ENCODE measurements at regions not wholly inside any gene's neighbourhood (a gene's known extent, or its start where the extent isn't known, plus 50 kb on each side); places are given as distances from the start of the nearest gene placed in this dataset.

DNA sequence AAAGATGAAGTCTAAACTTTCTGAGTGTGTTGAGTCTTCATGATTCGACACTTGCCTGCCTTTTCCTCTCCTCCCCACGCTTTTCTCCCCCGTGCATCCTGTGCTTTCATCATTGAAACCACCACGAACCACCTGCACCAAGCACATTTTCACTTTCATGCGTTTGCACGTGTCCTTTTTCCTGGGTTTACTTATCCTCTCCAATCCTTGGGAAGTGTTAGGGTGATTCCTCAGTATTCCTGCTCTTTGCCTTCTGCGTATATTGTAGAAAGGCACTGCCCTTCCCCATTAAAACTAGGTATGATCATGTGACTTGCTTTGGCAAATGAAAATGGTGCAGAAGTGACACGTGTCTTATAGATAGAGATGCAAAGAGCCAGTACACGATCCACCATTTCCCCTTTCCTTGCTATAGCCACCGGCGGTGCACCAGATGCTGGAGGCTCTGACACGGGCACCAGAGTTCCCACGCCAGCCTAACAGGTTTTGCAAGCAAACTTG is 106.6 kb downstream of the BRMS1L start:
- Histone ChIP-seq H3K27me3 (ENCODE audit: insufficient read depth, low read length) (no peaks in the 10 kb centered on the region), H4K20me1 (ENCODE audit: insufficient read depth, low read length) (no peaks in the 10 kb centered on the region), H3K79me2 (ENCODE audit: insufficient read depth, low read length) (no peaks in the 10 kb centered on the region), H3K4me3 (ENCODE audit: insufficient read depth, low read depth, low read length) (no peak overlapping the region), H3K9me3 (ENCODE audit: insufficient read depth, low read depth, low read length) (no peaks in the 10 kb centered on the region), H3K4me1 (ENCODE audit: insufficient read depth, low read length) (no peaks in the 10 kb centered on the region), H3K36me3 (ENCODE audit: insufficient read depth, low read length) (no peaks in the 10 kb centered on the region), H3K4me2 (ENCODE audit: low read length) (no peak overlapping the region), H2AFZ (ENCODE audit: low read depth, low read length) (no peak overlapping the region), H3K9ac (ENCODE audit: low read length) (no peak overlapping the region), H3K27ac (ENCODE audit: low read depth, low read length) (no peak overlapping the region)
- H3K27ac Mint-ChIP-seq (ENCODE audit: unreplicated experiment) = no peak overlapping the region
- no peaks in the 10 kb centered on the region for H3K27me3 Mint-ChIP-seq (ENCODE audit: low read depth, unreplicated experiment)
- H3K36me3 Mint-ChIP-seq (ENCODE audit: low read depth, unreplicated experiment) = no peaks in the 10 kb centered on the region
- TF ChIP-seq EZH2 (IDR thresholded peaks at IDR 0.05; ENCODE audit: insufficient read depth, low read length) (no peak), CTCF (IDR thresholded peaks at IDR 0.05; ENCODE audit: insufficient read depth, low read depth, low read length) (no peak)
- DNase-seq (ENCODE audit: low read depth) (no peak), FAIRE-seq (no peak)
- H3K4me1 Mint-ChIP-seq (ENCODE audit: low read depth, unreplicated experiment) = peaks cover 2% of the 10 kb centered on the region
- H3K9me3 Mint-ChIP-seq (ENCODE audit: unreplicated experiment) = no peaks in the 10 kb centered on the region
- H3K4me3 Mint-ChIP-seq (ENCODE audit: unreplicated experiment) = no peak overlapping the region

- Mint-ChIP-seq H3K4me1 (ENCODE audit: low read depth, unreplicated experiment) (peaks cover 2% of the 10 kb centered on the region), H3K36me3 (ENCODE audit: low read depth, unreplicated experiment) (no peaks in the 10 kb centered on the region), H3K27me3 (ENCODE audit: low read depth, unreplicated experiment) (no peaks in the 10 kb centered on the region), H3K4me3 (ENCODE audit: unreplicated experiment) (no peak overlapping the region), H3K9me3 (ENCODE audit: unreplicated experiment) (no peaks in the 10 kb centered on the region), H3K27ac (ENCODE audit: unreplicated experiment) (no peak overlapping the region)
- H4K20me1 ChIP-seq (ENCODE audit: insufficient read depth, low read length) = no peaks in the 10 kb centered on the region
- no peak for FAIRE-seq
- no peak for DNase-seq (ENCODE audit: low read depth)
- no peak overlapping the region for H3K27ac ChIP-seq (ENCODE audit: low read depth, low read length)
- H3K4me2 ChIP-seq (ENCODE audit: low read length) = no peak overlapping the region
- no peaks in the 10 kb centered on the region for H3K9me3 ChIP-seq (ENCODE audit: insufficient read depth, low read depth, low read length)
- H3K36me3 ChIP-seq (ENCODE audit: insufficient read depth, low read length) = no peaks in the 10 kb centered on the region
- H2AFZ ChIP-seq (ENCODE audit: low read depth, low read length) = no peak overlapping the region
- H3K27me3 ChIP-seq (ENCODE audit: insufficient read depth, low read length) = no peaks in the 10 kb centered on the region
- TF ChIP-seq CTCF (IDR thresholded peaks at IDR 0.05; ENCODE audit: insufficient read depth, low read depth, low read length) (no peak), EZH2 (IDR thresholded peaks at IDR 0.05; ENCODE audit: insufficient read depth, low read length) (no peak)
- H3K9ac ChIP-seq (ENCODE audit: low read length) = no peak overlapping the region
- no peaks in the 10 kb centered on the region for H3K4me1 ChIP-seq (ENCODE audit: insufficient read depth, low read length)
- H3K4me3 ChIP-seq (ENCODE audit: insufficient read depth, low read depth, low read length) = no peak overlapping the region
- no peaks in the 10 kb centered on the region for H3K79me2 ChIP-seq (ENCODE audit: insufficient read depth, low read length)
Measured at GRCh38 chr14:35932136-35932535, 106.0 kb downstream of the BRMS1L start.

- Histone ChIP-seq H3K4me2 (ENCODE audit: low read length) (no peak overlapping the region), H3K9me3 (ENCODE audit: insufficient read depth, low read depth, low read length) (no peaks in the 10 kb centered on the region), H3K36me3 (ENCODE audit: insufficient read depth, low read length) (no peaks in the 10 kb centered on the region), H2AFZ (ENCODE audit: low read depth, low read length) (no peak overlapping the region), H3K27me3 (ENCODE audit: insufficient read depth, low read length) (no peaks in the 10 kb centered on the region), H3K27ac (ENCODE audit: low read depth, low read length) (no peak overlapping the region), H3K79me2 (ENCODE audit: insufficient read depth, low read length) (no peaks in the 10 kb centered on the region), H4K20me1 (ENCODE audit: insufficient read depth, low read length) (no peaks in the 10 kb centered on the region), H3K4me3 (ENCODE audit: insufficient read depth, low read depth, low read length) (no peak overlapping the region), H3K4me1 (ENCODE audit: insufficient read depth, low read length) (no peaks in the 10 kb centered on the region), H3K9ac (ENCODE audit: low read length) (no peak overlapping the region)
- Mint-ChIP-seq H3K27ac (ENCODE audit: unreplicated experiment) (no peak overlapping the region), H3K4me3 (ENCODE audit: unreplicated experiment) (no peak overlapping the region), H3K4me1 (ENCODE audit: low read depth, unreplicated experiment) (peaks cover 2% of the 10 kb centered on the region), H3K9me3 (ENCODE audit: unreplicated experiment) (no peaks in the 10 kb centered on the region), H3K27me3 (ENCODE audit: low read depth, unreplicated experiment) (no peaks in the 10 kb centered on the region), H3K36me3 (ENCODE audit: low read depth, unreplicated experiment) (no peaks in the 10 kb centered on the region)
- no peak for DNase-seq (ENCODE audit: low read depth)
- no peak for FAIRE-seq
- TF ChIP-seq EZH2 (IDR thresholded peaks at IDR 0.05; ENCODE audit: insufficient read depth, low read length) = no peak
Measured at GRCh38 chr14:35931346-35931745, 105.2 kb downstream of the BRMS1L start.

Data from astrocyte (in vitro differentiated cells and primary cell).